Left lung (tissue), 4 donors: ENCODE measurements at regions not wholly inside any gene's neighbourhood (a gene's known extent, or its start where the extent isn't known, plus 50 kb on each side); places are given as distances from the start of the nearest gene placed in this dataset.
"Not testable (repeated sequence)": the region's sequence is repeated elsewhere in the genome, so short reads cannot be mapped to it uniquely, and the experiment has no call there.

Experiments used
- ATAC-seq: fragments of 200-7000 bp; cut with Tn5 transposase; one replicate; pipeline ENCODE4 v1.9.1; 2020; ENCODE audit warnings: moderate library complexity
- DNase-seq, 4 donors: peaks; one replicate each; pipeline ENCODE4 v3.0.0-alpha.2; 2013 to 2020
- H3K27ac ChIP-seq, 2 donors: fragments of 200-600 bp; sonication (generic) in 1 of 2; one replicate each; pipeline versions ENCODE4 v1.5.0 to v1.8.0; 2020 to 2021
- H3K27me3 ChIP-seq, 2 donors: fragments of 200-600 bp; sonication (generic) in 1 of 2; one replicate each; pipeline versions ENCODE4 v1.5.0 to v1.8.0; 2020 to 2021
- H3K36me3 ChIP-seq, 2 donors: fragments of 200-600 bp; sonication (generic) in 1 of 2; one replicate each; pipeline versions ENCODE4 v1.5.0 to v1.8.0; 2020 to 2021
- H3K4me1 ChIP-seq, 2 donors: fragments of 200-600 bp; one replicate each; pipeline ENCODE4 v1.8.0; 2021
- H3K4me3 ChIP-seq, 2 donors: fragments of 200-600 bp; sonication (generic) in 1 of 2; one replicate each; pipeline versions ENCODE4 v1.5.0 to v1.8.0; 2020 to 2021; ENCODE audit warnings: mild to moderate bottlenecking in 1 of 2
- H3K9me3 ChIP-seq, 2 donors: fragments of 200-600 bp; sonication (generic) in 1 of 2; one replicate each; pipeline versions ENCODE4 v1.5.0 to v1.8.0; 2020 to 2021
- CTCF ChIP-seq, 2 donors: fragments of 200-600 bp; sonication (generic) in 1 of 2; IDR thresholded peaks; one replicate each; pipeline versions ENCODE4 v1.5.0 to v1.8.0; 2021; ENCODE audit warnings: antibody characterized with exemption in 2 of 2
- intact Hi-C, 2 donors: fragments of 100-400 bp; cut with DNase I; formaldehyde crosslinking; loops; one replicate each; pipeline versions ENCODE4 v1.11.2 to v1.14.2; 2022
- donor health status: DM: no; HTN: yes; CAD: no.
- donor health status: DM: no; HTN: no; CAD: no.

GRCh38 chr4:127370604-127371003 is 262.2 kb upstream of the INTU start:
- ATAC-seq (peak; percentile 82), DNase-seq (peak in 3 of 4 donors; percentile 47 to 83 (median 80))
- H3K4me3 ChIP-seq: no peak overlapping the region
- no peaks in the 10 kb centered on the region for H3K27me3 ChIP-seq
- no peaks in the 10 kb centered on the region for H3K9me3 ChIP-seq
- H3K36me3 ChIP-seq: no peaks in the 10 kb centered on the region
- H3K4me1 ChIP-seq: peaks cover 0 to 6% of the 10 kb centered on the region in 2 donors
- peak overlapping the region in 1 of 2 donors; percentile 28 for H3K27ac ChIP-seq
- intact Hi-C loops: no loop called here
- TF ChIP-seq CTCF (IDR thresholded peaks at IDR 0.05): no peak

GRCh38 chr4:127379499-127379898 is 253.3 kb upstream of the INTU start:
- no peak for TF ChIP-seq CTCF (IDR thresholded peaks at IDR 0.05)
- intact Hi-C loops: no loop called here
- Histone ChIP-seq H3K9me3 (no peaks in the 10 kb centered on the region), H3K27me3 (no peaks in the 10 kb centered on the region), H3K4me3 (no peak overlapping the region), H3K27ac (no peak overlapping the region), H3K36me3 (no peaks in the 10 kb centered on the region), H3K4me1 (no peaks in the 10 kb centered on the region)
- ATAC-seq (no peak), DNase-seq (no peak)

GRCh38 chr4:127379948-127380347 is 252.8 kb upstream of the INTU start:
- H3K4me1 ChIP-seq, intact Hi-C loops, H3K27ac ChIP-seq, H3K4me3 ChIP-seq, H3K9me3 ChIP-seq, H3K27me3 ChIP-seq, H3K36me3 ChIP-seq, ATAC-seq: not testable (repeated sequence)
- DNase-seq: peak in 1 of 4 donors; percentile 58

GRCh38 chr4:127383666-127384065 is 249.1 kb upstream of the INTU start:
- Histone ChIP-seq H3K4me1 (no peaks in the 10 kb centered on the region), H3K9me3 (no peaks in the 10 kb centered on the region), H3K27me3 (no peaks in the 10 kb centered on the region), H3K4me3 (no peak overlapping the region), H3K36me3 (no peaks in the 10 kb centered on the region), H3K27ac (no peak overlapping the region)
- intact Hi-C loops: no loop called here
- no peak for ATAC-seq
- DNase-seq: no peak
- no peak for TF ChIP-seq CTCF (IDR thresholded peaks at IDR 0.05)

GRCh38 chr4:127394516-127394915 is 238.2 kb upstream of the INTU start:
- Histone ChIP-seq H3K4me1 (no peaks in the 10 kb centered on the region), H3K27ac (no peak overlapping the region), H3K36me3 (no peaks in the 10 kb centered on the region), H3K4me3 (no peak overlapping the region), H3K27me3 (no peaks in the 10 kb centered on the region), H3K9me3 (no peaks in the 10 kb centered on the region)
- TF ChIP-seq CTCF (IDR thresholded peaks at IDR 0.05): no peak
- intact Hi-C loops: no loop called here
- ATAC-seq: no peak
- DNase-seq: no peak

- TF ChIP-seq CTCF (IDR thresholded peaks at IDR 0.05): no peak
- H3K9me3 ChIP-seq: no peaks in the 10 kb centered on the region
- ATAC-seq: no peak
- H3K4me3 ChIP-seq: no peak overlapping the region
- no peaks in the 10 kb centered on the region for H3K36me3 ChIP-seq
- DNase-seq: peak in 2 of 4 donors; percentile 23 to 26
- no peaks in the 10 kb centered on the region for H3K27me3 ChIP-seq
- no peaks in the 10 kb centered on the region for H3K4me1 ChIP-seq
- H3K27ac ChIP-seq: no peak overlapping the region
- intact Hi-C loops: no loop called here
These were observed 232.5 kb upstream of the INTU start for GRCh38 chr4:127400276-127400675.
